Colonic mucosa (tissue), 4 donors: ENCODE measurements at regions not wholly inside any gene's neighbourhood (a gene's known extent, or its start where the extent isn't known, plus 50 kb on each side); places are given as distances from the start of the nearest gene placed in this dataset.

ENCODE experiments used
- DNase-seq: peaks from one replicate; pipeline ENCODE4 v3.0.0-alpha.2; 2020
- H3K27ac ChIP-seq: fragments of 200-600 bp; one replicate; pipeline ENCODE4 v1.8.0; 2021
- H3K27me3 ChIP-seq: fragments of 200-600 bp; one replicate; pipeline ENCODE4 v1.8.0; 2021
- H3K36me3 ChIP-seq: fragments of 200-600 bp; one replicate; pipeline ENCODE4 v1.8.0; 2021
- H3K4me1 ChIP-seq: fragments of 200-600 bp; one replicate; pipeline ENCODE4 v1.8.0; 2021; ENCODE audit warnings: mild to moderate bottlenecking
- H3K4me3 ChIP-seq: fragments of 200-600 bp; one replicate; pipeline ENCODE4 v1.8.0; 2021
- H3K9ac ChIP-seq, 2 donors: one replicate each; pipeline ENCODE4 v1.7.0; 2013; ENCODE audit warnings: control low read depth in 2 of 2, low read depth in 2 of 2, low read length in 2 of 2
- H3K9me3 ChIP-seq: fragments of 200-600 bp; one replicate; pipeline ENCODE4 v1.8.0; 2021
- CTCF ChIP-seq: fragments of 200-600 bp; IDR thresholded peaks from one replicate; pipeline ENCODE4 v1.8.0; 2022; ENCODE audit warnings: antibody characterized with exemption, mild to moderate bottlenecking
- intact Hi-C: fragments of 100-400 bp; cut with DNase I; formaldehyde crosslinking; loops from one replicate; pipeline ENCODE4 v1.14.1; 2022
- donor health status: healthy.
- donor health status: DM: no; HTN: no; CAD: no.
- donor health status: DM: no; HTN: no; CAD: no.

- Histone ChIP-seq H3K27ac (no peak overlapping the region), H3K36me3 (no peaks in the 10 kb centered on the region), H3K4me3 (no peak overlapping the region), H3K9me3 (no peaks in the 10 kb centered on the region), H3K27me3 (no peaks in the 10 kb centered on the region), H3K9ac (no peak overlapping the region), H3K4me1 (no peaks in the 10 kb centered on the region)
- no peak for TF ChIP-seq CTCF
- no peak for DNase-seq
- intact Hi-C loops: no loop called here
These were observed 245.3 kb downstream of the HACE1 start for GRCh38 chr6:104614394-104614793.

GRCh38 chr6:104613416-104614001, 246.2 kb downstream of the HACE1 start:
- Histone ChIP-seq H3K4me1 (no peaks in the 10 kb centered on the region), H3K9me3 (no peaks in the 10 kb centered on the region), H3K36me3 (no peaks in the 10 kb centered on the region), H3K27me3 (no peaks in the 10 kb centered on the region), H3K4me3 (no peak overlapping the region), H3K9ac (no peak overlapping the region), H3K27ac (no peak overlapping the region)
- DNase-seq: no peak
- no peak for TF ChIP-seq CTCF
- intact Hi-C loops: no loop called here

- DNase-seq: no peak
- no peaks in the 10 kb centered on the region for H3K36me3 ChIP-seq
- no peak overlapping the region for H3K9ac ChIP-seq
- no peaks in the 10 kb centered on the region for H3K9me3 ChIP-seq
- no peak overlapping the region for H3K27ac ChIP-seq
- H3K27me3 ChIP-seq: no peaks in the 10 kb centered on the region
- no peak overlapping the region for H3K4me3 ChIP-seq
- intact Hi-C loops: no loop called here
- no peaks in the 10 kb centered on the region for H3K4me1 ChIP-seq
- TF ChIP-seq CTCF: no peak
These were observed 247.2 kb downstream of the HACE1 start for GRCh38 chr6:104612541-104612940.

- no peaks in the 10 kb centered on the region for H3K4me1 ChIP-seq
- no peak for DNase-seq
- H3K27ac ChIP-seq: no peak overlapping the region
- H3K36me3 ChIP-seq: no peaks in the 10 kb centered on the region
- no peaks in the 10 kb centered on the region for H3K9me3 ChIP-seq
- H3K4me3 ChIP-seq: no peak overlapping the region
- intact Hi-C loops: no loop called here
- no peak overlapping the region for H3K9ac ChIP-seq
- H3K27me3 ChIP-seq: no peaks in the 10 kb centered on the region
- no peak for TF ChIP-seq CTCF
These were observed 251.6 kb downstream of the HACE1 start for GRCh38 chr6:104608101-104608500.

GRCh38 chr6:104607501-104607900, 252.2 kb downstream of the HACE1 start:
- no peak overlapping the region for H3K27ac ChIP-seq
- H3K27me3 ChIP-seq: no peaks in the 10 kb centered on the region
- no peak for TF ChIP-seq CTCF
- no peaks in the 10 kb centered on the region for H3K36me3 ChIP-seq
- H3K4me3 ChIP-seq: no peak overlapping the region
- H3K4me1 ChIP-seq: no peaks in the 10 kb centered on the region
- DNase-seq: no peak
- intact Hi-C loops: no loop called here
- H3K9ac ChIP-seq: no peak overlapping the region
- H3K9me3 ChIP-seq: no peaks in the 10 kb centered on the region
